Tibial nerve (tissue), 4 donors: ENCODE measurements at regions not wholly inside any gene's neighbourhood (a gene's known extent, or its start where the extent isn't known, plus 50 kb on each side); places are given as distances from the start of the nearest gene placed in this dataset.

Source experiments
- DNase-seq, 2 donors: peaks; one replicate each; pipeline ENCODE4 v3.0.0-alpha.2; 2019; ENCODE audit warnings: low spot score in 2 of 2
- H3K27ac ChIP-seq, 4 donors: fragments of 200-600 bp; sonication (generic) in 3 of 4; one replicate each; pipeline ENCODE4 v1.5.1; 2017 to 2019; ENCODE audit warnings: mild to moderate bottlenecking in 1 of 4
- H3K27me3 ChIP-seq, 2 donors: fragments of 200-600 bp; sonication (generic) in 1 of 2; one replicate each; pipeline versions ENCODE4 v1.5.1 to v1.6.0; 2017 to 2019
- H3K36me3 ChIP-seq, 3 donors: fragments of 200-600 bp; sonication (generic); one replicate each; pipeline ENCODE4 v1.5.1; 2018 to 2019
- H3K4me1 ChIP-seq, 4 donors: fragments of 200-600 bp; sonication (generic) in 3 of 4; one replicate each; pipeline ENCODE4 v1.5.1; 2017 to 2019
- H3K4me3 ChIP-seq, 4 donors: fragments of 200-600 bp; sonication (generic) in 3 of 4; one replicate each; pipeline ENCODE4 v1.5.1; 2017 to 2019; ENCODE audit warnings: mild to moderate bottlenecking in 1 of 4, moderate library complexity in 1 of 4
- H3K9me3 ChIP-seq, 4 donors: fragments of 200-600 bp; sonication (generic) in 3 of 4; one replicate each; pipeline ENCODE4 v1.5.1; 2017 to 2019
- CTCF ChIP-seq, 5 experiments: fragments of 200-600 bp in 3 of 5; fragments of 450-650 bp in 2 of 5; sonication (generic) in 3 of 5; IDR thresholded peaks; one replicate each; pipeline ENCODE4 v1.5.1; 2016 to 2019; ENCODE audit warnings: antibody characterized with exemption in 5 of 5, mild to moderate bottlenecking in 3 of 5, moderate library complexity in 2 of 5
- EP300 ChIP-seq, 2 donors: sonication (generic); formaldehyde crosslinking; IDR thresholded peaks; one replicate each; pipeline ENCODE4 v1.6.1; 2017; ENCODE audit warnings: antibody characterized with exemption in 2 of 2, mild to moderate bottlenecking in 1 of 2
- POLR2A ChIP-seq, 2 donors: fragments of 450-650 bp; IDR thresholded peaks; one replicate each; pipeline ENCODE4 v1.6.1; 2017; ENCODE audit warnings: antibody characterized with exemption in 2 of 2, mild to moderate bottlenecking in 2 of 2, moderate library complexity in 2 of 2
- WGBS, 2 donors: methylation state at CpG; one replicate each; pipeline ENCODE4 v1.1.5; 2018; 5-methylcytosine and 5-hydroxymethylcytosine counted together

- H3K4me3 ChIP-seq: no peak overlapping the region
- TF ChIP-seq EP300 (IDR thresholded peaks at IDR 0.05) (no peak), CTCF (IDR thresholded peaks at IDR 0.05) (no peak), POLR2A (IDR thresholded peaks at IDR 0.05) (no peak)
- H3K36me3 ChIP-seq: no peaks in the 10 kb centered on the region
- H3K4me1 ChIP-seq: no peaks in the 10 kb centered on the region
- peaks cover 0 to 5% (median 0%) of the 10 kb centered on the region in 4 donors for H3K9me3 ChIP-seq
- no peaks in the 10 kb centered on the region for H3K27me3 ChIP-seq
- DNase-seq: no peak
- no peak overlapping the region for H3K27ac ChIP-seq
Measured at GRCh38 chr6:74134327-74134726, 438.3 kb downstream of the CD109 start.

- H3K4me1 ChIP-seq: no peaks in the 10 kb centered on the region
- TF ChIP-seq CTCF (IDR thresholded peaks at IDR 0.05) (no peak), EP300 (IDR thresholded peaks at IDR 0.05) (no peak), POLR2A (IDR thresholded peaks at IDR 0.05) (no peak)
- H3K27me3 ChIP-seq: no peaks in the 10 kb centered on the region
- H3K9me3 ChIP-seq: peaks cover 0 to 5% (median 0%) of the 10 kb centered on the region in 4 donors
- H3K36me3 ChIP-seq: no peaks in the 10 kb centered on the region
- no peak overlapping the region for H3K27ac ChIP-seq
- WGBS, 2 donors: 91 to 100% methylated on average over 1 of the region's 1 CpG
- H3K4me3 ChIP-seq: no peak overlapping the region
- DNase-seq: no peak
Measured at GRCh38 chr6:74133073-74133472, 437.1 kb downstream of the CD109 start.

DNA sequence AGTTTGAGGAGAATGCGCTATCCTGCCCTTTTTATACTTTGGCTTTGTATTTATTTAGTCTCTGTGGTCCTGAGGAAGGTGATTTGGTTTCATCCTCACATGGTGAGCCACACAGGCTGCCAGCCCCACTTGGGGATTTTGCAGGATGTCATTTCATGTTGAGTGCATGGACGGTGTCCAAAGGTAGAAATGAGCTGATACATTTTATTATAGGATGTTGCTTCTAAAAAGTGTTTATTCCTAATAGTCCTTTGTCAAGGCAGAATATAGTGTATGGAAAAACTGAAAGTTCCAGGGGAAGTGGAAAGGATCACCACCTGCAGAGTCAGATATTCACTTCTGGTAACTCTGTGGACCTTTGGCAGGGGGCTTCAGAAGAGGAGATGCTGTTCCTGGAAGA lies 434.6 kb downstream of the CD109 start:
- H3K27me3 ChIP-seq: no peaks in the 10 kb centered on the region
- no peak overlapping the region for H3K4me3 ChIP-seq
- H3K9me3 ChIP-seq: peaks cover 0 to under 1% (median 0%) of the 10 kb centered on the region in 4 donors
- no peaks in the 10 kb centered on the region for H3K4me1 ChIP-seq
- WGBS, 2 donors: 91 to 94% methylated on average over 2 of the region's 2 CpGs
- no peak for DNase-seq
- H3K36me3 ChIP-seq: no peaks in the 10 kb centered on the region
- H3K27ac ChIP-seq: no peak overlapping the region
- no peak for TF ChIP-seq EP300 (IDR thresholded peaks at IDR 0.05)
- TF ChIP-seq POLR2A (IDR thresholded peaks at IDR 0.05): no peak
- no peak for TF ChIP-seq CTCF (IDR thresholded peaks at IDR 0.05)

DNA sequence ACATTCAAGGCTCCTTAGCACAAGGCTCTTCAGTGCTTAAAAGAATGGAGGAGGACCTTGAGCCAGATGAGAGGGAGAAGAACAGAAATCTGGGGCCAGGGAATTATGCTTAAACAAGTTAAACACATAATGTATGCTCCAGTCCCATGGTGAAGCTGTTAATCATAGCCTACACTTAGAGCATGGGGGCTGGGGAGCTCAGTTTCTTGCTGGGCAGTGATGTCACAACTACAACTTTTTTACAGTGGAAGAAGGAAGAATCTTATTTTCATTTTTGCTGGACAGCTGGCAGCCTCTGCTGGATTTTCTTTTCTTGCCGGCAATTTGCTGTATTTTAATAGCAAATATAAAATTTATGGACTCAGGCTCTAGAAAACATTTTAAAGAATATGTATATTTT lies 432.5 kb downstream of the CD109 start:
- TF ChIP-seq EP300 (IDR thresholded peaks at IDR 0.05) (no peak), CTCF (IDR thresholded peaks at IDR 0.05) (no peak), POLR2A (IDR thresholded peaks at IDR 0.05) (no peak)
- Histone ChIP-seq H3K9me3 (no peaks in the 10 kb centered on the region), H3K4me1 (no peaks in the 10 kb centered on the region), H3K4me3 (no peak overlapping the region), H3K27me3 (no peaks in the 10 kb centered on the region), H3K36me3 (no peaks in the 10 kb centered on the region), H3K27ac (no peak overlapping the region)
- 44 to 64% methylated on average over 1 of the region's 1 CpG for WGBS, 2 donors
- DNase-seq: no peak

GRCh38 chr6:74117113-74117512 lies 421.1 kb downstream of the CD109 start:
- H3K4me1 ChIP-seq: no peaks in the 10 kb centered on the region
- no peaks in the 10 kb centered on the region for H3K27me3 ChIP-seq
- 59 to 78% methylated on average over 1 of the region's 1 CpG for WGBS, 2 donors
- H3K36me3 ChIP-seq: no peaks in the 10 kb centered on the region
- H3K4me3 ChIP-seq: no peak overlapping the region
- no peak overlapping the region for H3K27ac ChIP-seq
- TF ChIP-seq EP300 (IDR thresholded peaks at IDR 0.05): no peak
- H3K9me3 ChIP-seq: no peaks in the 10 kb centered on the region
- DNase-seq: no peak

DNA sequence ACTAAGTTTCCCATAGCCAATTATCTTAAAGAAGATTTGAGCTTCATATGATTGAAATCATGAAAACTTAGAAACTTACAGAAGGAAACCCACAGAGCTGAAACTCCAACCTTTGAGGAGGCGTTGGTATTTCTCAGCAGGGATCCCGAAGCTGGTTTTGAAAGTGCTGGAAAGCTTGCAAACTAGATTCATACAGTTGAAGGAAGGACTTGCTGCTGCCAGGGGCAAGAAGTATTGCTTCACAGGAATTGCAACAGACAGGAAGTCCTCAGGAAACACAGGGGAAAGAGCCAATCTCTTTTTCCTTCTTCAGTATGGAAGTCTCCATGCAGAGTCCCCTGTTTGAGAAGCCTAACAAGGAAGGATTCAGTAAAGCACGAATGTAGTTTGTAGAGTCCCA lies 419.7 kb downstream of the CD109 start:
- Histone ChIP-seq H3K4me1 (no peaks in the 10 kb centered on the region), H3K27ac (no peak overlapping the region), H3K27me3 (no peaks in the 10 kb centered on the region), H3K9me3 (no peaks in the 10 kb centered on the region), H3K36me3 (no peaks in the 10 kb centered on the region), H3K4me3 (no peak overlapping the region)
- DNase-seq: no peak
- no peak for TF ChIP-seq POLR2A (IDR thresholded peaks at IDR 0.05)
- TF ChIP-seq EP300 (IDR thresholded peaks at IDR 0.05): peak in 1 of 2 donors; percentile 21
- no peak for TF ChIP-seq CTCF (IDR thresholded peaks at IDR 0.05)
- 81 to 83% methylated on average over 3 of the region's 3 CpGs for WGBS, 2 donors
